ENCODE measurements at regions not wholly inside any gene's neighbourhood (a gene's known extent, or its start where the extent isn't known, plus 50 kb on each side); places are given as distances from the start of the nearest gene placed in this dataset.

DNA sequence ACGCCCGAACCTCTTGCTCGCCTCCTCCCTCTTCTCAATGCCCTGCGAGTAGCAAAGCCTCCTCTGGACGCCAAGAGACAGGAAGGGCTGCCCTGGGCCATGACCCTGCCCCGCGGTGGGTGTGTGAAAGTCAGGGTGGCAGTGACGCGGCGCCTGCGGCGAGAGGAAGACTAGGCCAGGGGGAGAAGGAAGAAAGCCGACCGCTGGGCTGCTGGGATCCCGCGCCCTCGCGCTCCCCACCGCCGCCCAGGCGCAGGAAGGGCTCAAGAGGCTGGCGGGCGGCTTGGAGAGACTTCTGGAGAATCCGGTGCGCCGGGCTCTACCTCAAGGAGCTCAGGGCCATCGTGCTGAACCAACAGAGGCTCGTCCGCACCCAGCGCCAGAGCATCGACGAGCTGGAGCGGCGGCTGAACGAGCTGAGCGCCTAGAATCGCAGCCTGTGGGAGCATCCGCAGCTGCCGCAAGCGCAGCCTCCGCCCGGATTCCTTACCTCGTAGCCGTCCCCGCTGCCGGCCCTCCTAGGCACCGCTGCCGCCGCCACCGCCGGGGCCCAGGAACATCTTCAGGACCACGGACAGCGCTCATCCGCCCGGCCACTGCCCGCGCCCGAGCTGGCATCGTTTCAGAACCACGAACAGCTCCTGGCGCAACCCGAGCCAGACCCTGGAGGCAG lies 105.0 kb upstream of the PRB2 start:
- Histone ChIP-seq H3K79me2 (ENCODE audit: low read depth) (no peaks in the 10 kb centered on the region), H3K36me3 (no peaks in the 10 kb centered on the region), H3K4me2 (peak overlapping the region; percentile 82), H3K27ac (no peak overlapping the region), H2AFZ (replicated peaks) (no peak overlapping the region), H3K4me3 (peak overlapping the region; percentile 42), H3F3A (ENCODE audit: low read depth) (peaks cover 5% of the 10 kb centered on the region), H3K9me3 (ENCODE audit: low read depth) (no peaks in the 10 kb centered on the region), H3K27me3 (peaks cover 59% of the 10 kb centered on the region), H3K4me1 (no peaks in the 10 kb centered on the region), H3K9ac (no peak overlapping the region), H4K20me1 (ENCODE audit: low read depth) (peaks cover 26% of the 10 kb centered on the region)
- H3K36me3 Mint-ChIP-seq: no peaks in the 10 kb centered on the region
- H3K27me3 Mint-ChIP-seq (ENCODE audit: insufficient read depth, low read depth): peaks cover 6% of the 10 kb centered on the region
- H3K4me3 Mint-ChIP-seq: peak overlapping the region; percentile 50
- no peak overlapping the region for H3K27ac Mint-ChIP-seq
- peak; percentile 97 for DNase-seq (ENCODE audit: low spot score)
- H3K4me1 Mint-ChIP-seq: no peaks in the 10 kb centered on the region
- no peak for TF ChIP-seq EZH2 (IDR thresholded peaks at IDR 0.05)
- TF ChIP-seq, protein P1, sequence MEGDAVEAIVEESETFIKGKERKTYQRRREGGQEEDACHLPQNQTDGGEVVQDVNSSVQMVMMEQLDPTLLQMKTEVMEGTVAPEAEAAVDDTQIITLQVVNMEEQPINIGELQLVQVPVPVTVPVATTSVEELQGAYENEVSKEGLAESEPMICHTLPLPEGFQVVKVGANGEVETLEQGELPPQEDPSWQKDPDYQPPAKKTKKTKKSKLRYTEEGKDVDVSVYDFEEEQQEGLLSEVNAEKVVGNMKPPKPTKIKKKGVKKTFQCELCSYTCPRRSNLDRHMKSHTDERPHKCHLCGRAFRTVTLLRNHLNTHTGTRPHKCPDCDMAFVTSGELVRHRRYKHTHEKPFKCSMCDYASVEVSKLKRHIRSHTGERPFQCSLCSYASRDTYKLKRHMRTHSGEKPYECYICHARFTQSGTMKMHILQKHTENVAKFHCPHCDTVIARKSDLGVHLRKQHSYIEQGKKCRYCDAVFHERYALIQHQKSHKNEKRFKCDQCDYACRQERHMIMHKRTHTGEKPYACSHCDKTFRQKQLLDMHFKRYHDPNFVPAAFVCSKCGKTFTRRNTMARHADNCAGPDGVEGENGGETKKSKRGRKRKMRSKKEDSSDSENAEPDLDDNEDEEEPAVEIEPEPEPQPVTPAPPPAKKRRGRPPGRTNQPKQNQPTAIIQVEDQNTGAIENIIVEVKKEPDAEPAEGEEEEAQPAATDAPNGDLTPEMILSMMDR (IDR thresholded peaks at IDR 0.05): no peak
- no peak for TF ChIP-seq EZH2phosphoT487 (IDR thresholded peaks at IDR 0.05)
- H3K9me3 Mint-ChIP-seq: no peaks in the 10 kb centered on the region

GRCh38 chr12:11500861-11501230 lies 105.5 kb upstream of the PRB2 start:
- Histone ChIP-seq H3K4me3 (no peak overlapping the region), H3K9ac (no peak overlapping the region), H3K4me2 (no peak overlapping the region), H2AFZ (replicated peaks) (no peak overlapping the region), H3K9me3 (ENCODE audit: low read depth) (no peaks in the 10 kb centered on the region), H3K4me1 (no peaks in the 10 kb centered on the region), H3K27me3 (peaks cover 59% of the 10 kb centered on the region), H3K36me3 (no peaks in the 10 kb centered on the region), H3F3A (ENCODE audit: low read depth) (peaks cover 5% of the 10 kb centered on the region), H3K79me2 (ENCODE audit: low read depth) (no peaks in the 10 kb centered on the region), H4K20me1 (ENCODE audit: low read depth) (peaks cover 28% of the 10 kb centered on the region), H3K27ac (no peak overlapping the region)
- H3K4me3 Mint-ChIP-seq: no peak overlapping the region
- H3K27ac Mint-ChIP-seq: no peak overlapping the region
- H3K36me3 Mint-ChIP-seq: no peaks in the 10 kb centered on the region
- no peak for DNase-seq (ENCODE audit: low spot score)
- H3K9me3 Mint-ChIP-seq: no peaks in the 10 kb centered on the region
- peaks cover 8% of the 10 kb centered on the region for H3K27me3 Mint-ChIP-seq (ENCODE audit: insufficient read depth, low read depth)
- H3K4me1 Mint-ChIP-seq: no peaks in the 10 kb centered on the region
- TF ChIP-seq EZH2phosphoT487 (IDR thresholded peaks at IDR 0.05): no peak
- TF ChIP-seq, protein P1 (IDR thresholded peaks at IDR 0.05): no peak
- no peak for TF ChIP-seq EZH2 (IDR thresholded peaks at IDR 0.05)

DNA sequence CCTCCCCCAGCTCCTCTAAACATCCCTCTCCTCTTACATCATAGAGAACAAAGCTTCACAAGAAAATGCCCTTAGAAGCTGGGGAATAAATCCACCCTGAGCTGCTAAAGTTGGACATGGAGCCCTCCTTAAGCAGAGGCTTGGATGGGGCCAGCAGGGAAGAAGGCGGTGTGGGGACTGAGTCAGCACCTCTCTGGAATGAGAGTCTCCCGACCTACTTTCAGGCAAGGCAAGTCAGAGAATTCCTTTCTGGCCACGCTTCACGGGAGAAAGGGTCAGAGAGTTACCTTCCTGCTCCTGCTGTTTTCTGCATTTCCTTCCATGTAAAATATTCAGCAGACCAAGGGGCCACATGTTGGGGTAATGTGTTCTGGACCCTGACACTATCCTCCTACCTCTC lies 113.3 kb upstream of the PRB2 start:
- H3K4me2 ChIP-seq: no peak overlapping the region
- H3K9me3 Mint-ChIP-seq: no peaks in the 10 kb centered on the region

More for the DNA sequence above, 113.3 kb upstream of the PRB2 start:
- H2AFZ ChIP-seq (replicated peaks): no peak overlapping the region
- H3K27ac ChIP-seq: no peak overlapping the region
- H3K4me3 Mint-ChIP-seq: no peak overlapping the region
- H3K36me3 Mint-ChIP-seq: no peaks in the 10 kb centered on the region
- H3K4me1 Mint-ChIP-seq: peaks cover 5% of the 10 kb centered on the region
- H3K27me3 ChIP-seq: peaks cover 2% of the 10 kb centered on the region
- no peaks in the 10 kb centered on the region for H3F3A ChIP-seq (ENCODE audit: low read depth)
- no peaks in the 10 kb centered on the region for H3K36me3 ChIP-seq
- peaks cover 3% of the 10 kb centered on the region for H4K20me1 ChIP-seq (ENCODE audit: low read depth)
- peaks cover 5% of the 10 kb centered on the region for H3K4me1 ChIP-seq
- peaks cover 12% of the 10 kb centered on the region for H3K27me3 Mint-ChIP-seq (ENCODE audit: insufficient read depth, low read depth)
- no peaks in the 10 kb centered on the region for H3K9me3 ChIP-seq (ENCODE audit: low read depth)
- no peaks in the 10 kb centered on the region for H3K79me2 ChIP-seq (ENCODE audit: low read depth)
- no peak for TF ChIP-seq EZH2phosphoT487 (IDR thresholded peaks at IDR 0.05)
- TF ChIP-seq EZH2 (IDR thresholded peaks at IDR 0.05): no peak
- TF ChIP-seq, protein P1 (IDR thresholded peaks at IDR 0.05): no peak
- H3K4me3 ChIP-seq: no peak overlapping the region
- H3K9ac ChIP-seq: no peak overlapping the region
- DNase-seq (ENCODE audit: low spot score): no peak
- no peak overlapping the region for H3K27ac Mint-ChIP-seq

Measured in neural progenitor cell (in vitro differentiated cells).